ENCODE measurements at regions not wholly inside any gene's neighbourhood (a gene's known extent, or its start where the extent isn't known, plus 50 kb on each side); places are given as distances from the start of the nearest gene placed in this dataset.

DNA sequence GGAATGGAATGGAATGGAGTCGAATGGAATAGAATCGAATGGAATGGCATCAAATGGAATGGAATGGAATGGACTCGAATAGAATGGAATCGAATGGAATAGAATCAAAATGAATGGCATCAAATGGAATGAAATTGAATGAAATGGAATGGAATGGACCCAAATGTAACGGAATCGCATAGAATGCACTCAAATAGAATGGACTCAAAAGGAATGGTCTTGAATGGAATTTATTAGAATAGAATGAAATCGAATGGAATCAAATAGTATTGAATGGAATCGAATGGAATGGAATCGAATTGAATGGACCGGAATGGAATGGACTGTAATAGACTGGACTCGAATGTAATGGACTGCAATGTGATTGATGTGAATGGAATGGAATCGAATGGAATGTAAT is 501.4 kb upstream of the WSB1 start:
- Histone ChIP-seq H3K4me3 (no peak overlapping the region), H3K4me1 (ENCODE audit: low read depth) (no peaks in the 10 kb centered on the region), H3K9me3 (peaks cover 98% of the 10 kb centered on the region), H3K36me3 (ENCODE audit: low read depth) (no peaks in the 10 kb centered on the region)
- ATAC-seq, result no peak
- intact Hi-C loops (cut with DNase I, micrococcal nuclease), result no loop called here
- DNase-seq, result no peak
- no peak for TF ChIP-seq CTCF (IDR thresholded peaks at IDR 0.05)

DNA sequence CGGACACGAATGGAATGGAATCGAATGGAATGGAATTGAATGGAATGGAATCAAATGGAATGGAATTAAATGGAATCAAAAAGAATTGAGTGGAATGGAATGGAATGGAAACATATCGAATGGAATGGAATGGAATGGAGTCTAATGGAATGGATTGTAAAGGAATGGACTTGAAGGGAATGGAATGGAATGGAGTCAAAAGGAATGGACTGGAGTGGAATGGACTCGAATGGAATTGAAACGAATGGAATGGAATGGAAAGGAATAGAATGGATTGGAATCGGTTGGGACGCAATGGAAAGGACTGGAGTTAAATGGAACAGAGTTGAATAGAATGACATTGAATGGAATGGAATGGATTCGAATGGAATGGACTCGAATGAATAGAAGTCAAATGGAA is 486.9 kb upstream of the WSB1 start:
- H3K4me1 ChIP-seq (ENCODE audit: low read depth), result no peaks in the 10 kb centered on the region
- no peak for ATAC-seq
- DNase-seq, result no peak
- intact Hi-C loops (cut with DNase I, micrococcal nuclease), result no loop called here
- no peak for TF ChIP-seq CTCF (IDR thresholded peaks at IDR 0.05)
- H3K4me3 ChIP-seq, result no peak overlapping the region
- no peaks in the 10 kb centered on the region for H3K36me3 ChIP-seq (ENCODE audit: low read depth)
- H3K9me3 ChIP-seq, result peaks cover 83% of the 10 kb centered on the region

DNA sequence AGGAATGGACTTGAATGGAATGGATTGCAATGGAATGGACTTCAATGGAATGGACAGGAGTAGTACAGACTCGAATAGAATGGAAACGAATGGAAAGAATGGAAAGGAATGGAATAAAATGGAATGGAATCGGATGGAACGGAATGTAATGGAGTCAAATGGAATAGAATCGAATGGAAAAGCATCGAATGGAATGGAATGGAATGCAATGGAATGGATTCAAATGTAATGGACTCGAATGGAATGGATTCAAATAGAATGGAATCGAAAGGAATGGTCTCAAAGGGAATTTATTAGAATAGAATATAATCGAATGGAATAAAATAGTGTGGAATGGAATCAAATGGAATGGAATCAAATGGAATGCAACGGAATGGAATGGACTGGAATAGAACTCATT is 484.9 kb upstream of the WSB1 start:
- H3K4me3 ChIP-seq, result no peak overlapping the region
- no peaks in the 10 kb centered on the region for H3K4me1 ChIP-seq (ENCODE audit: low read depth)
- DNase-seq (no peak), ATAC-seq (no peak)
- H3K36me3 ChIP-seq (ENCODE audit: low read depth), result no peaks in the 10 kb centered on the region
- intact Hi-C loops (cut with DNase I, micrococcal nuclease), result no loop called here
- H3K9me3 ChIP-seq, result peaks cover 77% of the 10 kb centered on the region
- no peak for TF ChIP-seq CTCF (IDR thresholded peaks at IDR 0.05)

DNA sequence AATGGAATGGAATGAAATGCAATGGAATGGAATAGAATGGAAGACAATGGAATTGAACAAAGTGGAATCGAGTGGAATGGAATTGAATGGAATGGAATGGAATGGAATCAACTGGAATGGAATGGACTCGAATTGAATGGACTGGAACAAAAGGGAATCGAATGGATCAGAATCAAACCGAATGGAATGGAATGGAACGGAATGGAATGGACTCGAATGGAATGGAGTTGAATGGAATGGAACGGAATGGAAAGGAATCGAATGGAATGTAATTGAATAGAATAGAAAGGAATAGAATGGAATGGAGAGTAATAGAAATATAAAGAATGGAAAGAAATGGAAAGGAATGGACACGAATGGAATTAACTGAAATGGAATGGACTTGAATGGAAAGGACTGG is 475.2 kb upstream of the WSB1 start:
- no peak for TF ChIP-seq CTCF (IDR thresholded peaks at IDR 0.05)
- intact Hi-C loops (cut with DNase I, micrococcal nuclease), result no loop called here
- Histone ChIP-seq H3K9me3 (peaks cover 97% of the 10 kb centered on the region), H3K4me3 (no peak overlapping the region), H3K36me3 (ENCODE audit: low read depth) (no peaks in the 10 kb centered on the region), H3K4me1 (ENCODE audit: low read depth) (no peaks in the 10 kb centered on the region)
- ATAC-seq (no peak), DNase-seq (no peak)

All from mucosa of descending colon (tissue), 3 donors.